Body of pancreas (tissue), 4 donors: ENCODE measurements at regions not wholly inside any gene's neighbourhood (a gene's known extent, or its start where the extent isn't known, plus 50 kb on each side); places are given as distances from the start of the nearest gene placed in this dataset.

Source experiments
- ATAC-seq: fragments of 150-250 bp; one replicate; pipeline ENCODE4 v1.9.1; 2016
- DNase-seq, 4 donors: peaks; one replicate each; pipeline ENCODE4 v3.0.0-alpha.2; 2019
- H3K27ac ChIP-seq, 4 donors: fragments of 200-600 bp; sonication (generic); 1 replicate in 3 of 4; 2 replicates in 1 of 4; pipeline versions ENCODE4 v1.5.1 to v1.6.1; 2016 to 2019; ENCODE audit warnings: mild to moderate bottlenecking in 1 of 4, mixed read lengths in 1 of 4, moderate library complexity in 1 of 4
- H3K27me3 ChIP-seq, 2 donors: fragments of 200-600 bp; sonication (generic); one replicate each; pipeline ENCODE4 v1.6.0; 2016; ENCODE audit warnings: mild to moderate bottlenecking in 1 of 2
- H3K36me3 ChIP-seq, 2 donors: fragments of 200-600 bp; sonication (generic); replicated peaks in 1 of 2; 2 replicates each; pipeline ENCODE4 v1.5.1; 2016; ENCODE audit warnings: low read depth in 2 of 2; ENCODE audit not compliant: insufficient read depth in 1 of 2
- H3K4me1 ChIP-seq: fragments of 200-600 bp; sonication (generic); one replicate; pipeline ENCODE4 v1.6.0; 2016
- H3K4me3 ChIP-seq, 2 donors: fragments of 200-600 bp; sonication (generic); 1 replicate in 1 of 2; 2 replicates in 1 of 2; pipeline ENCODE4 v1.5.1; 2016 to 2019
- H3K9me3 ChIP-seq, 3 donors: fragments of 200-600 bp; sonication (generic); 1 replicate in 2 of 3; 2 replicates in 1 of 3; pipeline ENCODE4 v1.5.1; 2016
- POLR2A ChIP-seq, 3 donors: fragments of 450-650 bp; IDR thresholded peaks; one replicate each; pipeline ENCODE4 v1.6.1; 2016; ENCODE audit warnings: antibody characterized with exemption in 3 of 3, mild to moderate bottlenecking in 2 of 3
- WGBS, 2 donors: methylation state at CpG; one replicate each; pipeline ENCODE4 v1.1.5; 2017; 5-methylcytosine and 5-hydroxymethylcytosine counted together
- intact Hi-C: fragments of 100-400 bp; cut with DNase I; formaldehyde crosslinking; loops from one replicate; pipeline ENCODE4 v1.15.1; 2023
- TF ChIP-seq, protein P1 (sequence below), 7 experiments: fragments of 450-650 bp in 4 of 7; fragments of 200-600 bp in 3 of 7; sonication (generic) in 3 of 7; IDR thresholded peaks; one replicate each; pipeline ENCODE4 v1.5.1; 2016 to 2019; ENCODE audit warnings: antibody characterized with exemption in 7 of 7

DNA sequence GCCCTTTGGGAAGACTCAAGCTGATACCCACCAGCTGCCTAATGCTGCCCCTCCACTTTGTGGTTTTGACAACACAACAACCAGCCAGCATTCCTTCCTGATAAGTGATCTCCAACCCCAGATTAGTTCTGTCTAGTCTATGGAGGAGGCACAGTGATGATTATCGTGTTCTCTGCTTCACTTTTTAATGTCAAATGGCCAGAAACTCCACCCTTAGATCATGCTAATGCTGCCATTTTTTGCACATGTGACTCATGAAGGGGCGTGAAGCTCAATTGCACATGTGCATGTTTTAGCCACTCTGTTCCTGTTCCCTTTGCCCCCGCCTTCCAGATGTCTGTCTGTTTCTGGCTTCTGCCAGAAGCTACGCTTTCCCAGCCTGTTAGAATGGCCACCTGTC lies 199.8 kb downstream of the COG6 start:
- no peak for DNase-seq
- WGBS, 2 donors = 51 to 68% methylated on average over 4 of the region's 4 CpGs
- H3K27me3 ChIP-seq = no peaks in the 10 kb centered on the region
- no peak for TF ChIP-seq POLR2A (IDR thresholded peaks at IDR 0.05)
- TF ChIP-seq, protein P1, sequence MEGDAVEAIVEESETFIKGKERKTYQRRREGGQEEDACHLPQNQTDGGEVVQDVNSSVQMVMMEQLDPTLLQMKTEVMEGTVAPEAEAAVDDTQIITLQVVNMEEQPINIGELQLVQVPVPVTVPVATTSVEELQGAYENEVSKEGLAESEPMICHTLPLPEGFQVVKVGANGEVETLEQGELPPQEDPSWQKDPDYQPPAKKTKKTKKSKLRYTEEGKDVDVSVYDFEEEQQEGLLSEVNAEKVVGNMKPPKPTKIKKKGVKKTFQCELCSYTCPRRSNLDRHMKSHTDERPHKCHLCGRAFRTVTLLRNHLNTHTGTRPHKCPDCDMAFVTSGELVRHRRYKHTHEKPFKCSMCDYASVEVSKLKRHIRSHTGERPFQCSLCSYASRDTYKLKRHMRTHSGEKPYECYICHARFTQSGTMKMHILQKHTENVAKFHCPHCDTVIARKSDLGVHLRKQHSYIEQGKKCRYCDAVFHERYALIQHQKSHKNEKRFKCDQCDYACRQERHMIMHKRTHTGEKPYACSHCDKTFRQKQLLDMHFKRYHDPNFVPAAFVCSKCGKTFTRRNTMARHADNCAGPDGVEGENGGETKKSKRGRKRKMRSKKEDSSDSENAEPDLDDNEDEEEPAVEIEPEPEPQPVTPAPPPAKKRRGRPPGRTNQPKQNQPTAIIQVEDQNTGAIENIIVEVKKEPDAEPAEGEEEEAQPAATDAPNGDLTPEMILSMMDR (IDR thresholded peaks at IDR 0.05) = no peak
- no peak for ATAC-seq
- no peaks in the 10 kb centered on the region for H3K4me1 ChIP-seq
- H3K36me3 ChIP-seq = no peaks in the 10 kb centered on the region
- no peak overlapping the region for H3K4me3 ChIP-seq
- no peaks in the 10 kb centered on the region for H3K9me3 ChIP-seq
- intact Hi-C loops = no loop called here
- no peak overlapping the region for H3K27ac ChIP-seq

DNA sequence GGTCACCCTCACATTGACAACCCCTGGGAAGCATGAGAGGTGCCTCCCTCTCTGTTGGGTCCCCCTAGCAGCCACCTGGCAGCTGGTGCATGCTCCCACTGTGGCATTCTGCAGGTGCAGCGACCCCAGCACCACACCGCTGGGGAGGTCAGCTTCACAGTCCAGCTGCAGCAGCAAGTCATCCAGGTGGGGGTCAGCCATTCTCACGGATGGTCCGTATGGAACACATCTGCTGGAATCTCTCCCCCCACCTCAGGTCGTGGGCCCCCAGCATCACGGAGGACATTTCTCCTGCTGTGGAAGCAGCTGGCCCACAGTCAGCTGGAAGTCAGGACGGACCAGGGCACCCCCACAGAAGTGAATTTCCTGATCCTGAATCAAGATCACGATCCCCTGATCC lies 201.3 kb downstream of the COG6 start:
- H3K4me1 ChIP-seq = no peaks in the 10 kb centered on the region
- H3K9me3 ChIP-seq = no peaks in the 10 kb centered on the region
- no peak for ATAC-seq
- no peaks in the 10 kb centered on the region for H3K36me3 ChIP-seq
- H3K27ac ChIP-seq = no peak overlapping the region
- no peak overlapping the region for H3K4me3 ChIP-seq
- WGBS, 2 donors = 68 to 74% methylated on average over 2 to 8 of the region's 8 CpGs
- intact Hi-C loops = no loop called here
- no peaks in the 10 kb centered on the region for H3K27me3 ChIP-seq
- TF ChIP-seq, protein P1 (IDR thresholded peaks at IDR 0.05) = no peak
- no peak for TF ChIP-seq POLR2A (IDR thresholded peaks at IDR 0.05)
- no peak for DNase-seq

DNA sequence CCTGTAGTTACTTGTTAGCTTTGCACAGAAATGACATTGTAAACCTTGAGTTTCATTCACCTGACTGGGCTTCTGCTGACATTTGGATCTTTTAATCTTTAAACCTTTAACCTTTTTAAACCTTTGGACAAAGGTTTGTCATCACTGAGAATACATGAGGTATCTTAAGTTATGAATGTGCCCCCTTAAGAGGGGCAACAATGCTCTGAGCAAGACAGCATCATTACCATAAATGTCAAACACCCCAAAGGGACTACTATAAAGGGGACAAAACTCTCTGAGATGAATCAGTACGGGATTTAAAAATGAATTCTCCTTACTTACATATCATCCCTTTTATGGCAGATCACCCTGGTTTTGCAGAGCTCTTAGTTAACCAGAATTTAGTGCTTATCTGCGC lies 203.3 kb downstream of the COG6 start:
- Histone ChIP-seq H3K36me3 (no peaks in the 10 kb centered on the region), H3K9me3 (no peaks in the 10 kb centered on the region), H3K4me3 (no peak overlapping the region), H3K27me3 (no peaks in the 10 kb centered on the region), H3K4me1 (no peaks in the 10 kb centered on the region), H3K27ac (no peak overlapping the region)
- no peak for DNase-seq
- 70 to 71% methylated on average over 2 of the region's 2 CpGs for WGBS, 2 donors
- intact Hi-C loops = no loop called here
- ATAC-seq = no peak
- TF ChIP-seq, protein P1 (IDR thresholded peaks at IDR 0.05) = no peak

DNA sequence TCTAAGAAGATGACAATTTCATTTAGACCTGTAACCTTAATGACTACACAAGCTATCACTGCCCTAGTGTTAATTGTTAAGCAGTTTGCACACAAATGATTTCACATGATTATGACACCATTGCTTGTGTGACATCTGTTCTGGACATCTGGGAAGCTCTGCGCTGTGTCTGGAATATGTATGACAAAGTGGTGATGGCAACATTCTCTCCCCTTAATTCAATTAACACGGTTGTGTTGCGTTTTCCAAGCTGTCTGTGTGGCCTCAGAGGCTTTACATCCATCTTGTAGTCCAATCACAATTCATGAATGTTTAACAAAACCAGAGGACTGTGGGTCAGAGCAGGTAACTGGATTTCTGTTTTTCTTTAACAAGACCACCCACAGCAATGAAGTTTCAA lies 204.4 kb downstream of the COG6 start:
- intact Hi-C loops = no loop called here
- H3K4me3 ChIP-seq = no peak overlapping the region
- 77 to 86% methylated on average over 3 of the region's 3 CpGs for WGBS, 2 donors
- H3K9me3 ChIP-seq = no peaks in the 10 kb centered on the region
- no peak for ATAC-seq
- H3K4me1 ChIP-seq = no peaks in the 10 kb centered on the region
- H3K27ac ChIP-seq = no peak overlapping the region
- H3K27me3 ChIP-seq = no peaks in the 10 kb centered on the region
- DNase-seq = no peak
- no peaks in the 10 kb centered on the region for H3K36me3 ChIP-seq
- TF ChIP-seq POLR2A (IDR thresholded peaks at IDR 0.05) = no peak
- TF ChIP-seq, protein P1 (IDR thresholded peaks at IDR 0.05) = no peak

DNA sequence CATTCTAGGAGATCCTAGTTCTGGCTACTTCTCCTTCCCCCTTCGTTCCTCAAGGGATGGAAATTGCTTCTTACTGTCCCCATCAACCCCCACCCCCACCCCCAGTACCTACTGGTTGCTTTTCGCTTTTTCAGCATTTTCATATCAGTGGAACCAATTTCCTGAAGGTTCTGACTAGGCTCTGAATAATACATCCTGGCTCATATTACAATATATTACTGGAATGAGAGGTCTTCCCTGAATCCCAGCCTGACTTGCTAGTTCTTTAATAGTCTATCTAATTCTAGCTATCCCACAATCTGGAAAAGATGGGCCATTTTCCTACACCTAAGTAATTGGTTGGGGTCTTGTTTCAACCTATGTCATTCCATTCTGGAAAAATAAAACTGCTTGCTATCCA lies 207.4 kb downstream of the COG6 start:
- H3K27ac ChIP-seq = no peak overlapping the region
- H3K27me3 ChIP-seq = no peaks in the 10 kb centered on the region
- DNase-seq (no peak), ATAC-seq (no peak)
- no peaks in the 10 kb centered on the region for H3K36me3 ChIP-seq
- TF ChIP-seq, protein P1 (IDR thresholded peaks at IDR 0.05) = no peak
- TF ChIP-seq POLR2A (IDR thresholded peaks at IDR 0.05) = no peak
- 65 to 71% methylated on average over 2 of the region's 2 CpGs for WGBS, 2 donors
- no peaks in the 10 kb centered on the region for H3K4me1 ChIP-seq
- intact Hi-C loops = no loop called here
- H3K4me3 ChIP-seq = no peak overlapping the region
- no peaks in the 10 kb centered on the region for H3K9me3 ChIP-seq
